ENCODE measurements at regions not wholly inside any gene's neighbourhood (a gene's known extent, or its start where the extent isn't known, plus 50 kb on each side); places are given as distances from the start of the nearest gene placed in this dataset.
A peak's percentile ranks its signal among the peaks of the same experiment; 100 is the strongest.
"Not testable (repeated sequence)": the region's sequence is repeated elsewhere in the genome, so short reads cannot be mapped to it uniquely, and the experiment has no call there.

GRCh38 chr12:131340616-131341210 lies 370.2 kb upstream of the SFSWAP start:
- DNase-seq, result peak in 1 of 42 donors; percentile 24
- intact Hi-C loops (cut with DNase I), result no loop called here

DNA sequence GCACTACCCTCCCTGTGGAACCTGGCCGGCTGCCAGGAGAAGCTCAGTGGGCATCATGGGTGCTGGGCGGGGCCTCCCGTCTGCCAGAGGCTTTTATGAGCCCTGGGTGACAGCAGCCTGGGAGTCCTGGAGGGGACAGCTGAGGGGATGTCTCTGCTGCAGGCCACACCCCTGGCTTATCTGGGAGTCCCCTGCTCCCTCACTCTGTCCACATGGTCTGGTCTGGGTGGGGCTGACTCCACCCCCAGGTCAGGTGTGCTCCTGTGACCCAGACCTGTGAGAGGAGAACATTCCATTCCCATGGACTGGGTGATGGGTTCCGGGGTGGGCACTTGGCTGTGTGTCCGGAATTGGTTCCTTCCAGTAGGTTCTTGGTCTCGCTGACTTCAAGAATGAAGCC lies 369.3 kb upstream of the SFSWAP start:
- intact Hi-C loops (cut with DNase I), result not testable (repeated sequence)
- peak in 1 of 42 donors; percentile 40 for DNase-seq

DNA sequence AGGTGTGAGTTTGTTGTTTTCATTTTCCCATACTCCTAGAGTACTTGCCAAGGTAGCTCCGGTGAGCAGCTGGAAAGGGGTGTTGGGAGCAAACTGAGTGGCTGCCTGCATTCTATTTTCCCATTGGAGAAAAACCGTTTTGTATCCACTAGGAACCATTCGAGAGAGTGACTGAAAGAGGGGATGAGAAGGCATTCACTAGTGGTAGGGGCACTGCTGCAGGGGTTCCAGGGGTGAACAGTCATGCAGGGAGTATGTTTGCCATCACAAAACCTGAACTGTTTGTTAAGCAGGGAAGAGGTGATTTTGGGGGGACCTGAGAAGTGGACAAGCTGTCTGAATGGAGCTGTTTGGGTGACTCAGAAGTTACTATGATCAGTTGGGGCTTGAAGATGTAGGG lies 367.5 kb upstream of the SFSWAP start:
- peak in 1 of 42 donors; percentile 21 for DNase-seq
- intact Hi-C loops (cut with DNase I), result not testable (repeated sequence)

- intact Hi-C loops (cut with DNase I), result not testable (repeated sequence)
- peak in 1 of 42 donors; percentile 38 for DNase-seq
Observed at GRCh38 chr12:131344715-131345520, 366.0 kb upstream of the SFSWAP start.

GRCh38 chr12:131345521-131346436 lies 365.1 kb upstream of the SFSWAP start:
- intact Hi-C loops (cut with DNase I), result no loop called here
- DNase-seq, result peak in 1 of 42 donors; percentile 29

GRCh38 chr12:131346555-131347344 lies 364.1 kb upstream of the SFSWAP start:
- intact Hi-C loops (cut with DNase I), result no loop called here
- DNase-seq, result peak in 1 of 42 donors; percentile 34

DNA sequence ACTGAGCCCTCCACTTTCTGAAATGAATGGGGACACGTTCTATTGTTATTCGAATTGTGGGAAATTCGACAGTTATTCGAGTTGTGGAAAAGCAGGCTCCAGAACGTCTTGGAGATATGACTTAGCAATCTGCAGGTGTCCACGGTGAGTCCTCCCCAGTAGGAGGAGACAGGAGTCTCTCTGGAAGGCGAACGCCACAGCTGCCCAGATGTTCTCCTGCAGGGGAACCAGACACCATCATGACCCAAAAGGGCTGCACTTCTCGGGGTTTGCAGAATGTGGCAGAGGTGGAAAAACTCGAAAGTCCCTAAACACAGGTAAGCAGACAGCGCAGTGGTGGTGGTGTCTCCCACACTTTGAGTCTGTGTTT lies 363.6 kb upstream of the SFSWAP start:
- intact Hi-C loops (cut with DNase I), result no loop called here
- DNase-seq, result no peak

- no peak for DNase-seq
- intact Hi-C loops (cut with DNase I), result no loop called here
Observed at GRCh38 chr12:131347732-131348131, 363.2 kb upstream of the SFSWAP start.

DNA sequence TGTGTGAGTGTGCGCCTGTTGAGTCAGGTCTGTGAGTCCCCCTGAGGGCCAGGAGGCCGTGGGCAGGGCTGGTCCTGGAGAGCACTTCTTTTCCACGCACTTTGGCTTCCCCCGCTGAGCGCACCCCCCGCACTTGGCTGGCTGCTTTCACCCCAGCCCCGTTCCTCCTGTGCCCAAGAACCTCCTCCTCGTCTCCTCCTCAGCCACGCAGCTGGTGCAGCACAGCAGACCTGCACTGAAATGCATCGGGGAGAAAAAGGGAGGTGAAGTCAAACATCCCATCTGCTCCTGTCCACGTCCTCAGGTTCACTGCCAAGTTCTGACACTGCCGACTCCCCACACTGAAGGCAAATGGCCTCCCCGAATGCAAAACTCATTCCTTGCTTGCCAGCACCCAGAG lies 362.7 kb upstream of the SFSWAP start:
- DNase-seq, result peak in 39 of 42 donors; percentile 11 to 84 (median 55)
- intact Hi-C loops (cut with DNase I), result no loop called here

GRCh38 chr12:131348646-131349045 lies 362.2 kb upstream of the SFSWAP start:
- no peak for DNase-seq
- intact Hi-C loops (cut with DNase I), result no loop called here

DNA sequence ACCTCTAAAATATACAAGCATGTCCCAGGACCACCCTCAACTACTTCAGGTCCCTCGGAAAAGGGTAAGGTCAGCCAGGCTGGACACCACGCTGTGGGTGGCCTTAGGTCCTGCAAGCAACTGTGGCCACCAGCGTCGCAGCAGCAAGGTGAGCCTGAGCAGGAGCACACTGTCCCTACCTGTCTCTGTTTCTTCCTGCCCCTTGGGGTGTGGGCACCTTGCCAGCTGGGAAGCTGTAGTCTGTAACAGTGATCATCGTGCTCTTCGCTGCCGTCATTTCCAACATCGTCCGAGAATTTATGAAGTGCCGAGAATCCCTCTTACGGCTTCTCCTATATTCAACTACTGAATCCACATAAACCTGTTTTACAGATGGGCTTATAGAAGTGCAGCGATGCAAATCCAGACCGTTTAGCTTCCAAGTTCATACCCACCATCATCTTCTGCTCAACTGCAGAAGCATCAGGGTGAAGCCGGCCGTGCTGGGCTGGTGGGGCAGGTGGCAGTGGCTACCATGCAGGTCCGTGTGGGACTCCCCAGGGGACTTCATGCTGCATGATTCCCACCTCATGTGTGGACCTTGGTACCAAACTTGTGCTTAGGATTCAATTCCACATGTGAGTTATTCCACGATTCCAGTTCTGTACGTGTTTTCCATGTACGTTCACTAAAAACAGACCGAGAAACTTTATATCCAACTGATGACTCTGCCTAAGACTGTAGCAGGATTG lies 361.3 kb upstream of the SFSWAP start:
- no peak for DNase-seq
- intact Hi-C loops (cut with DNase I), result no loop called here

GRCh38 chr12:131350943-131351318 lies 360.0 kb upstream of the SFSWAP start:
- intact Hi-C loops (cut with DNase I), result no loop called here
- DNase-seq, result peak in 1 of 42 donors; percentile 4

DNA sequence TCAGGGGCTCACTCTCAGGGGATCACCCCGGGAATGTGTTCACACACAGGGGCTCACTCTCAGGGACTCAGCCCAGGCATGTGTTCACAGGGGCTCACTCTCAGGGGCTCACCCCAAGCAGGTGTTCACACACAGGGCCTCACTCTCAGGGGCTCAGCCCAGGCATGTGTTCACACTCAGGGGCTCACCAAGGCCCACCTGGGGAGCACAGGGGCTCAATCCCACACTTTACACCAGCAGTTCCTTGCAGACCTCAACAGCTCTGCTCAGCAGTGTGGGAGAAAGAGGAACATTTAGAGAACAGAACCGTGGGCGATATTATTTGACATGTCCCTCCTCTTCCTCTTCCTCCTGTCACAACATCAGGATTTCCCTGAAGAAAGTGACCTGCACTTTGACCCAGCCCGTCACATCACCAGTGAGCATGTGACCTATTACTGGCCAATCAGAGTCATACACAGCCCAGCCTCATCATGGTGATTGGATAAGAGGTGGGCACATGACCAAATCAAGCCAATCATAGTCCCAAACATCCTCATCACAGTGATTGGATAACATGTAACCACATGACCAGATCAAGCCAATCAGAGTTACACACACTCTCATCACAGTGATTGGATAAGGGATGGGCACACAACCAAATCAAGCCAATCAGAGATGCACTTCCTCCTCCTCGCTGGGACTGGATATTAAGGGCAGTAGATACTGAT lies 359.4 kb upstream of the SFSWAP start:
- DNase-seq, result peak in 10 of 42 donors; percentile 15 to 51 (median 34)
- intact Hi-C loops (cut with DNase I), result no loop called here

- DNase-seq, result peak in 1 of 42 donors; percentile 8
Observed at GRCh38 chr12:131352296-131352900, 358.5 kb upstream of the SFSWAP start.

GRCh38 chr12:131353376-131353775 lies 357.5 kb upstream of the SFSWAP start:
- peak in 2 of 42 donors; percentile 7 to 12 for DNase-seq
- intact Hi-C loops (cut with DNase I), result no loop called here

More at GRCh38 chr12:131352296-131352900, 358.5 kb upstream of the SFSWAP start:
- intact Hi-C loops (cut with DNase I), result no loop called here

DNA sequence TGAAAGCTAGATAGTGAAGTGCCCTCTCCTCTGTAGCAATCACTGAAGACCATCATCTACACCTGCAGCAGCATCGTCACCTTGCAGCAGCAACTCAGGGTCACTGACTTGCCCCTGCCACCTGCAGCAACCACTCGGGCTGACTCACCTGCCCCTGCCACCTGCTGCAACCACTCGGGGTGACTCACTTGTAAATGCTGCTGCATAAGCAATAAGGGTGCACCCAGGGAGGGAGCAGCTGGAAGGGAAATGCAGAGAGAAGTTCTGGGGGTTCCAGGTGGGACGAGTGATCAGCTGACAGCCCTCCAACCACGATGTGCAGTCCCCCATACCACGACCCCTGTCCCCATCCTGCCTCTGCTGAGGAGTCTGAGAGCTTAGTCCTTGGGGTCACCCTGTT lies 357.1 kb upstream of the SFSWAP start:
- peak in 32 of 42 donors; percentile 9 to 75 (median 38) for DNase-seq

More for the DNA sequence above, 357.1 kb upstream of the SFSWAP start:
- intact Hi-C loops (cut with DNase I), result no loop called here
